ENCODE measurements at regions not wholly inside any gene's neighbourhood (a gene's known extent, or its start where the extent isn't known, plus 50 kb on each side); places are given as distances from the start of the nearest gene placed in this dataset.

DNA sequence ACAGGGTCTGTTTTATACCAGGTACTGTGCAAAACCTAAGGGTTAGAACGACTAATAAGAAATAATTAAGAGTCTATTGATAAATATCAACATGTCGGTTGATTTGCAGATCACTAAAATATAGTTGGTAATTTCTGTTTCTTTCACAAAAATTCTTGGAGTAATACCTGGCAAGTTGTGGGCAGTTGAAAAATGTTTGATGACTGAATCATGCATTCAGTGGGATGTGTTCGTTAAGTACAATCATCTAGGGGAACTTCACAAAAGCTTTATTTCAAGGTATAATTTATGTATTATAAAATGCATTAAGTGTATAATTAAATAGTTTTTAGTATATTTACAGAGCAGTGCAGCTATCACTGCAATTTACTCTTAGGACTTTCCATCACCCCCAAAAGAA is 120.0 kb downstream of the KCNA5 start:
- H3K27me3 ChIP-seq (ENCODE audit: insufficient read depth, low read depth), result no peaks in the 10 kb centered on the region
- no peak overlapping the region for H3K4me2 ChIP-seq
- H3K79me2 ChIP-seq (ENCODE audit: insufficient read depth, low read depth), result no peaks in the 10 kb centered on the region
- no peaks in the 10 kb centered on the region for H4K20me1 ChIP-seq (ENCODE audit: insufficient read depth)
- H3K4me1 ChIP-seq (ENCODE audit: low read depth, poor library complexity, severe bottlenecking), result no peaks in the 10 kb centered on the region
- H3K9ac ChIP-seq, result no peak overlapping the region
- TF ChIP-seq, protein P1, sequence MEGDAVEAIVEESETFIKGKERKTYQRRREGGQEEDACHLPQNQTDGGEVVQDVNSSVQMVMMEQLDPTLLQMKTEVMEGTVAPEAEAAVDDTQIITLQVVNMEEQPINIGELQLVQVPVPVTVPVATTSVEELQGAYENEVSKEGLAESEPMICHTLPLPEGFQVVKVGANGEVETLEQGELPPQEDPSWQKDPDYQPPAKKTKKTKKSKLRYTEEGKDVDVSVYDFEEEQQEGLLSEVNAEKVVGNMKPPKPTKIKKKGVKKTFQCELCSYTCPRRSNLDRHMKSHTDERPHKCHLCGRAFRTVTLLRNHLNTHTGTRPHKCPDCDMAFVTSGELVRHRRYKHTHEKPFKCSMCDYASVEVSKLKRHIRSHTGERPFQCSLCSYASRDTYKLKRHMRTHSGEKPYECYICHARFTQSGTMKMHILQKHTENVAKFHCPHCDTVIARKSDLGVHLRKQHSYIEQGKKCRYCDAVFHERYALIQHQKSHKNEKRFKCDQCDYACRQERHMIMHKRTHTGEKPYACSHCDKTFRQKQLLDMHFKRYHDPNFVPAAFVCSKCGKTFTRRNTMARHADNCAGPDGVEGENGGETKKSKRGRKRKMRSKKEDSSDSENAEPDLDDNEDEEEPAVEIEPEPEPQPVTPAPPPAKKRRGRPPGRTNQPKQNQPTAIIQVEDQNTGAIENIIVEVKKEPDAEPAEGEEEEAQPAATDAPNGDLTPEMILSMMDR (conservative IDR thresholded peaks at IDR 0.05; ENCODE audit: low read depth, low read length), result no peak
- no peak overlapping the region for H3K4me3 ChIP-seq (IDR thresholded peaks at IDR 0.05; ENCODE audit: insufficient read depth, low read depth, low read length)
- no peaks in the 10 kb centered on the region for H3K36me3 ChIP-seq (ENCODE audit: insufficient read depth)
- H3K27ac ChIP-seq, result no peak overlapping the region
- H2AFZ ChIP-seq (ENCODE audit: low read depth), result no peak overlapping the region

GRCh38 chr12:5165296-5165970 is 121.8 kb downstream of the KCNA5 start:
- Histone ChIP-seq H4K20me1 (ENCODE audit: insufficient read depth) (no peaks in the 10 kb centered on the region), H3K79me2 (ENCODE audit: insufficient read depth, low read depth) (no peaks in the 10 kb centered on the region), H3K9ac (no peak overlapping the region), H3K27me3 (ENCODE audit: insufficient read depth, low read depth) (no peaks in the 10 kb centered on the region), H3K36me3 (ENCODE audit: insufficient read depth) (no peaks in the 10 kb centered on the region), H3K4me1 (ENCODE audit: low read depth, poor library complexity, severe bottlenecking) (no peaks in the 10 kb centered on the region), H3K4me2 (no peak overlapping the region), H3K27ac (no peak overlapping the region), H2AFZ (ENCODE audit: low read depth) (no peak overlapping the region), H3K4me3 (IDR thresholded peaks at IDR 0.05; ENCODE audit: insufficient read depth, low read depth, low read length) (no peak overlapping the region)
- TF ChIP-seq, protein P1 (conservative IDR thresholded peaks at IDR 0.05; ENCODE audit: low read depth, low read length), result no peak

GRCh38 chr12:5166976-5167375 is 123.3 kb downstream of the KCNA5 start:
- Histone ChIP-seq H2AFZ (ENCODE audit: low read depth) (no peak overlapping the region), H3K79me2 (ENCODE audit: insufficient read depth, low read depth) (no peaks in the 10 kb centered on the region), H3K27me3 (ENCODE audit: insufficient read depth, low read depth) (no peaks in the 10 kb centered on the region), H4K20me1 (ENCODE audit: insufficient read depth) (no peaks in the 10 kb centered on the region), H3K36me3 (ENCODE audit: insufficient read depth) (no peaks in the 10 kb centered on the region), H3K27ac (no peak overlapping the region), H3K4me3 (IDR thresholded peaks at IDR 0.05; ENCODE audit: insufficient read depth, low read depth, low read length) (no peak overlapping the region), H3K4me1 (ENCODE audit: low read depth, poor library complexity, severe bottlenecking) (no peaks in the 10 kb centered on the region), H3K4me2 (no peak overlapping the region), H3K9ac (no peak overlapping the region)
- TF ChIP-seq, protein P1 (conservative IDR thresholded peaks at IDR 0.05; ENCODE audit: low read depth, low read length), result no peak

GRCh38 chr12:5168148-5168547 is 124.5 kb downstream of the KCNA5 start:
- no peaks in the 10 kb centered on the region for H3K79me2 ChIP-seq (ENCODE audit: insufficient read depth, low read depth)

More at GRCh38 chr12:5168148-5168547, 124.5 kb downstream of the KCNA5 start:
- Histone ChIP-seq H3K27ac (no peak overlapping the region), H3K36me3 (ENCODE audit: insufficient read depth) (no peaks in the 10 kb centered on the region), H2AFZ (ENCODE audit: low read depth) (no peak overlapping the region), H3K4me1 (ENCODE audit: low read depth, poor library complexity, severe bottlenecking) (no peaks in the 10 kb centered on the region), H3K27me3 (ENCODE audit: insufficient read depth, low read depth) (no peaks in the 10 kb centered on the region), H3K4me2 (no peak overlapping the region), H4K20me1 (ENCODE audit: insufficient read depth) (no peaks in the 10 kb centered on the region), H3K9ac (no peak overlapping the region), H3K4me3 (IDR thresholded peaks at IDR 0.05; ENCODE audit: insufficient read depth, low read depth, low read length) (no peak overlapping the region)
- TF ChIP-seq, protein P1 (conservative IDR thresholded peaks at IDR 0.05; ENCODE audit: low read depth, low read length), result no peak
